ENCODE measurements at regions not wholly inside any gene's neighbourhood (a gene's known extent, or its start where the extent isn't known, plus 50 kb on each side); places are given as distances from the start of the nearest gene placed in this dataset.
"Not testable (repeated sequence)": the region's sequence is repeated elsewhere in the genome, so short reads cannot be mapped to it uniquely, and the experiment has no call there.

DNA sequence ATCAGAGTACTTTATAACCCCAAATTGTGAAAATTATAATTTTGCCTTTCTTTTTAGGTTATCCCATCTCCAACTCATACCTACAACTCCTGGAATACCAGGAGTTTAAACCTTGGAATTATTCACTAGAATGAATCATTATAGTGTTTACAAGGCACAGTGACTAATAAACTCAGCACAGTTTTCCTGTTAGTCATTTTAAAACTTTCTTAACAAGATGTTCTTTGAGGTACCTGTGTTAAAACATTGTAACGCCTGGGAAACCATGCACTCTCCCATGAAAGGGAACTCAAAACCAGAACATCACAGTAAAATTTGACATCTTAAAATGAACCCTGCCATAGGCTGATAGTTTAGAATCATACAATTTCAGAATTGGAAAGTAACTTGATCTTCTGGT, 132.4 kb upstream of the OSTN start:
- no peak for DNase-seq
- no peaks in the 10 kb centered on the region for H3K36me3 Mint-ChIP-seq (ENCODE audit: low read depth)
- no peaks in the 10 kb centered on the region for H3K9me3 Mint-ChIP-seq
- H3K4me3 Mint-ChIP-seq = no peak overlapping the region
- no peaks in the 10 kb centered on the region for H3K27me3 Mint-ChIP-seq
- intact Hi-C loops (cut with micrococcal nuclease) = no loop called here
- no peak overlapping the region for H3K27ac Mint-ChIP-seq
- no peaks in the 10 kb centered on the region for H3K4me1 Mint-ChIP-seq

DNA sequence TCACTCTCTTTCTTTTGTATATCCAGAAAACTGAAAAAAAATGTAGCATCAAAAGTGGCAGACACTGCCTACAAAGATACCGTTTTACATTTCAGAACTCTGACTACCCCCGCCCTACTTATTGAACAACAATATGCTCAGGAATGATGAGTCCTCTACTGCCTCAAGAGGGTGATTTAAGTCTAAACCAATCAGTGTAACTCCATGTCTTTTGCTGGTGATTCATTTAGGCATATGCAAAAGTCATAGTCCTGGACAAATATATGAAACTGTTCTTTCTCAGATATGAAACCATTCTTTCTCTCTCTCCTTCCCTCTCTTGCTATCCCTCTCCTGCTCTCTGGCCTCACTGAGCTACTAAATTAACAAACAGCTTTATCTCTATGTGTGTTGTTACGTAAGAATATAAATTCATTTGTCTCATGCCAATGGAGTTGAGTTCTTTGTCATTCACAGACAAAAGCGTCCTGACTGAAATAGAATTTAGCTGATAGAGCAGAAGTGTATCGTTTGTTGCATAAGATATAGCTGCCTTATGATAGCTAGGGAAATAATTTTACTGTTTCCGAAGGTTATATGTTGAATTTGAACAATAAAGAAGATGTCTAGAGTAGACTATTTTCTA, 133.7 kb upstream of the OSTN start:
- Mint-ChIP-seq H3K4me1 (no peaks in the 10 kb centered on the region), H3K36me3 (ENCODE audit: low read depth) (no peaks in the 10 kb centered on the region), H3K9me3 (no peaks in the 10 kb centered on the region), H3K27me3 (no peaks in the 10 kb centered on the region), H3K4me3 (no peak overlapping the region), H3K27ac (no peak overlapping the region)
- intact Hi-C loops (cut with micrococcal nuclease) = no loop called here
- DNase-seq = no peak

DNA sequence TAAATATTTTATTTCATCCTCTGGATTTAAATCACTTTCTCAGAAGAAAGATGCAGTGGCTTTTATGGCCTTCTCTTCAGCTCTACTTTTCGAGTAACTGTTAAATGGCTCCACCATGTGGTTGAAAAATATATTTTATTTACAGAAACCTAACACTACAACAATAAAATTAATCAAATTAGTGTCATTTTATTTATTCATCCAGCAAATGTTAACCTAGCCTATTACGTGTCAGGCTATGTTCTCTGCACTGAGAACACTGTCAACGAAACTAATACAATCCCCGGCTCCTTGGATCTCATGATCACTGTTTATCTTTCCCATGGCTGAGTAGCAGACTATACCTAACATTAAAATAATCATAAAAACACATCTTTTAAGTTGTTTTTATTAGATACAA, 148.0 kb upstream of the OSTN start:
- DNase-seq = no peak
- Mint-ChIP-seq H3K36me3 (ENCODE audit: low read depth) (no peaks in the 10 kb centered on the region), H3K9me3 (no peaks in the 10 kb centered on the region), H3K4me3 (no peak overlapping the region), H3K4me1 (no peaks in the 10 kb centered on the region), H3K27ac (no peak overlapping the region), H3K27me3 (no peaks in the 10 kb centered on the region)
- intact Hi-C loops (cut with micrococcal nuclease) = loop anchor here (1.0 to 2.0 kb wide), 2 partner anchors 167 to 1084 kb away; no protein-coding TSS in a partner anchor

DNA sequence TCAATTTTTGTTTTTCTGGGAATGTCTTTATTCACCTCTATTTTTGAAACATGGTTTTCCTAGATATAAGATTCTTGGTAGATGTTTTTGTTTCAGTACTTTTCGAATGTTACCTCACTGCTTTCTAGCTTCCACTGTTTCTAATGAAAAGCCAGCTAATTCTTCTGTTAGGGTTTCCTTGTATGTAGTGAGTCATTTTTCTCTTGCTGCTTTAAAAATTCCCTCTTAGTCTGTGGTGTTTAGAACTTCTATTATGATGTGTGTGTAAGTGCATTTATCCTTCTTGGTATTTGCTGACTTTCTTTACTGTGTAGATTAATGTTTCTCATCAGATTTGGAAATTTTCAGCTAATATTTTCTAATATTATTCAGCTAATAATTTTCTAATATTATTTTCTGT, 151.1 kb upstream of the OSTN start:
- no peak overlapping the region for H3K27ac Mint-ChIP-seq
- H3K4me1 Mint-ChIP-seq = no peaks in the 10 kb centered on the region
- intact Hi-C loops (cut with micrococcal nuclease) = no loop called here
- H3K27me3 Mint-ChIP-seq = no peaks in the 10 kb centered on the region
- no peak for DNase-seq
- H3K9me3 Mint-ChIP-seq = no peaks in the 10 kb centered on the region
- H3K4me3 Mint-ChIP-seq = no peak overlapping the region
- no peaks in the 10 kb centered on the region for H3K36me3 Mint-ChIP-seq (ENCODE audit: low read depth)

DNA sequence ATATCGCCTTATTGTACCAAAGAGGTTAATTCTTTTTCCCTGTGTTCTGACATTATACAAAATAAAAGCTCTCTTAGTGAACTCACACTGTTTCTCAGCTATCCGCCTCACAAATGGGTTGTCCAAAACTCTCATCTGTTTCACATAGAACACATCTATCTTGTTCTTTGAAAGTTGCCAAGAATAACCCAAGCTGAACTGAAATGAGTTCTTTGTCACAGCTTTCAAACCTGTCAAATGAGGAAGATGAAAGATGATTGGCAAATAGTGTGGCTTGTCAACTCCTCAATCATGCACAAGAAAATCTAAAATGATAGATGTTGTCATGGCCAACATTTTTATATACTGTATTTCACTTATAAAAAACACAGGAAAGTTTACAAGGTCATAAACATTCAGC, 168.1 kb upstream of the OSTN start:
- no peaks in the 10 kb centered on the region for H3K36me3 Mint-ChIP-seq (ENCODE audit: low read depth)
- no peaks in the 10 kb centered on the region for H3K27me3 Mint-ChIP-seq
- no peak for DNase-seq
- H3K4me1 Mint-ChIP-seq = no peaks in the 10 kb centered on the region
- intact Hi-C loops (cut with micrococcal nuclease) = no loop called here
- H3K4me3 Mint-ChIP-seq = no peak overlapping the region
- H3K9me3 Mint-ChIP-seq = no peaks in the 10 kb centered on the region
- no peak overlapping the region for H3K27ac Mint-ChIP-seq

DNA sequence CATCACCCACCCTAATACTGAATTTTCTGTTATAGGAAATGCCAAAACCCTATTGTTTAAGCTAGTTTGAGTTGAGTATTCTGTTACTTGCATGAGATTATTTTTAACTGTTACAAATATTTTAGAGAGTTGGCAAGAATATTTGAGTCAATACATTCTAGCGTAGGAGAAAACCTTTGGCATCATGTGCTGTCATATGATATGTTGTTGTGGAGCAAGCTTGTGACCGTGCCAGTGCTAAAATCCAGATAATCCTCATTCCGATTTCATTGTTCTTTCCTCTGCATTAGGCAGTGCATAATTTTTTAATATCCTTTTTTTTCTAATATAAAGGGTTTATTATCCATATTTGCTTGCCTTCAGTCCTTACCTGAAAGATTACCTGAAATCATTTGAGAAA, 168.0 kb upstream of the GMNC start:
- intact Hi-C loops (cut with micrococcal nuclease) = no loop called here
- Mint-ChIP-seq H3K27ac (no peak overlapping the region), H3K36me3 (ENCODE audit: low read depth) (no peaks in the 10 kb centered on the region), H3K4me3 (no peak overlapping the region), H3K27me3 (no peaks in the 10 kb centered on the region), H3K9me3 (no peaks in the 10 kb centered on the region), H3K4me1 (no peaks in the 10 kb centered on the region)
- DNase-seq = no peak

DNA sequence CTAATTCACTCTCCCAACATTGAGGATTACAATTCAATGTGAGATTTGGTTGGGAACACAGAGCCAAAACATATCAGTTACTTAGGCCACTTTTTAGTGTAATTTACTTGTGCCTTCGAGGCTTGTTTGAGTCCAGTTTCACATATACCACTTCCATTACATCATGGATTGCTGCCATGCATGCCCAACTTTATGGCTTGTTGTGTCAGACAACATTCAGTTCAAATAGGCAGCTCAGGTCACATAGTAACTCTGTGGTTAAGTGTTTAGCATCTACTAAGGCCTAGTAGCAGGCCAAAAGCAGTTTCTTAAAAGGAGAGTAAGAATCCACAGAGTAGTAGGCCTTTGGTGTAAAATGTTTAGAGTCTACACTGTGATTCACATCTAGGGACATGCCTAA, 164.3 kb upstream of the GMNC start:
- H3K27me3 Mint-ChIP-seq = no peaks in the 10 kb centered on the region
- DNase-seq = no peak
- H3K9me3 Mint-ChIP-seq = no peaks in the 10 kb centered on the region
- intact Hi-C loops (cut with micrococcal nuclease) = no loop called here
- H3K36me3 Mint-ChIP-seq (ENCODE audit: low read depth) = no peaks in the 10 kb centered on the region
- H3K4me3 Mint-ChIP-seq = no peak overlapping the region
- no peaks in the 10 kb centered on the region for H3K4me1 Mint-ChIP-seq
- H3K27ac Mint-ChIP-seq = no peak overlapping the region

DNA sequence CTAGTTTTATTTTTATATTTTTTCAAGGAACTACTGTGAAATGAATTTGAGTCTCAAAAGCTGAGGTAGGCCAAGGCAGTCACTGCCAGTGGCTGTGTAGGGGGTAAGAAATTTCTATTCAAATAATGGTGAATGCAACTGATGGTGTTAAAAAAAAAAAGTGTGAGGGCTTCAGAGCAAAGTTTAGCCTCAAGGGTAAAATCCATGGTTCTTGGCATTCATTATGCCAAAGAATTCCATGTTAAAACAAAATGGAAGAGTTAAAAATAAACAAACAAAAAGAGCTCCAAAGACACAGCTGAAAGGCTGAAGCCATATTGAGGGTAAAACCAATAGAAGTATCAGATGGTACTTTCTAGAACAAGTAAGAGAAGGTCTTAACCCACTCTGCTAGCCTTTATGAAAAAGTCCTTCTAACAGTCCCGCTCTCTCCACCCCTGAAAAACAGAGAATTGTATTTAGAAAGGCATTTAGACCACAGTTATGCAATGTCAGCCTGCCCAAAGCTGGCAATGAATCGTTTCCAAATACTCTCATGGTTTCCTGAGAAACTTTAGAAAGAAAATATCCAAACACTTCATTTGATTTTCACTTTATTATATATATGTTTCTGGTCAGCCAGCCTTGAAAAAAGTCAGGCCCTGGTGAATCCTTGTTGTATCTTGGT, 158.4 kb upstream of the GMNC start:
- intact Hi-C loops (cut with micrococcal nuclease) = no loop called here
- no peaks in the 10 kb centered on the region for H3K9me3 Mint-ChIP-seq
- no peaks in the 10 kb centered on the region for H3K36me3 Mint-ChIP-seq (ENCODE audit: low read depth)
- no peak overlapping the region for H3K4me3 Mint-ChIP-seq
- no peak for DNase-seq
- no peaks in the 10 kb centered on the region for H3K4me1 Mint-ChIP-seq
- H3K27ac Mint-ChIP-seq = no peak overlapping the region
- no peaks in the 10 kb centered on the region for H3K27me3 Mint-ChIP-seq

DNA sequence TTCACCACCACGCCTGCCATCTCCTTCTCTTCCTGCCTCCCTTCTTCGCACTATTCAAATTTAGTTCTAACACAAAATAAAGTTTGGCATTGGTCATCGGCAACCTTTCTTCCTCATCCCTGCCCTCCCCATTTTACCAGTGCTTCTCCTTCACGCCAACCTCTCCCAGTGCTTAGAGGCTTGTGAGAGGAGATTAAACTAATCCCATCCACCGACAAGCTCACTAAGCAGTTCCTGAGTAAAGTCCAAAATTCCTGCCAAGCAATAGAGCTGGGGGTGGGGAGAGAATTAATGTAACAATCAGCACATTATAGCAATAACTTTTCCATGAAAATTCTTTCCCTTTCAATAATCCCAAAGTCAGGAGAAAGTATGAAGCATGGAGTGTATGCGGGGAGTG, 157.4 kb upstream of the GMNC start:
- Mint-ChIP-seq H3K27ac (no peak overlapping the region), H3K4me1 (no peaks in the 10 kb centered on the region), H3K4me3 (no peak overlapping the region), H3K9me3 (no peaks in the 10 kb centered on the region), H3K27me3 (no peaks in the 10 kb centered on the region), H3K36me3 (ENCODE audit: low read depth) (no peaks in the 10 kb centered on the region)
- intact Hi-C loops (cut with micrococcal nuclease) = no loop called here
- no peak for DNase-seq

DNA sequence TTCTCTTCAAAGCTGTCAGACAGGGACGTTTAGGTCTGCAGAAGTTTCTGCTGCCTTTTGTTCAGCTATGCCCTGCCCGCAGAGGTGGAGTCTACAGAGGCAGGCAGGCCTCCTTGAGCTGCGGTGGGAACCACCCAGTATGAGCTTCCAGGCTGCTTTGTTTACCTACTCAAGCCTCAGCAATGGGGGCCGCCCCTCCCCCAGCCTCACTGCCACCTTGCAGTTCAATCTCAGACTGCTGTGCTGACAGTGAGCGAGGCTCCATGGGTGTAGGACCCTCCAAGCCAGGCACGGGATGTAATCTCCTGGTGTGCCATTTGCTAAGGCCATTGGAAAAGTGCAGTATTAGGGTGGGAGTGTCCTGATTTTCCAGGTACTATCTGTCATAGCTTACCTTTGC, 153.5 kb upstream of the GMNC start:
- H3K9me3 Mint-ChIP-seq; H3K27ac Mint-ChIP-seq; H3K4me3 Mint-ChIP-seq; DNase-seq; intact Hi-C loops (cut with micrococcal nuclease); H3K27me3 Mint-ChIP-seq; H3K4me1 Mint-ChIP-seq; H3K36me3 Mint-ChIP-seq (ENCODE audit: low read depth): not testable (repeated sequence)

DNA sequence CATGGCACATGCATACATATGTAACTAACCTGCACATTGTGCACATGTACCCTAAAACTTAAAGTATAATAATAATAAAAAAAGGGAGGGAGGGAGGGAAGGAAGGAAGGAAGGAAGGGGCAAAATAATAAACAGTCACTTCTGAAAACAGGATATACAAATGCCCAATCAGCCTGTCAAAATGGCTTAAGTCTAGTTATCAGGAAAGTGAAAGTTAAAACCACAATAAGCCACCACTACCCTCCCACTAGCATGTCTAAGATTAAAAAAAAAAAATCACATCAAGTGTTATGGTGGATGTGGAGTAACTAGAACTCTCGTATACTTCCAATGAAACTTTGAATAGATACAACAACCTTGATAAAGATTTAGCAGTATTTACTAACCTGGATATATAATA, 145.6 kb upstream of the GMNC start:
- H3K36me3 Mint-ChIP-seq (ENCODE audit: low read depth) = no peaks in the 10 kb centered on the region
- H3K4me3 Mint-ChIP-seq = no peak overlapping the region
- DNase-seq = no peak
- H3K27me3 Mint-ChIP-seq = no peaks in the 10 kb centered on the region
- intact Hi-C loops (cut with micrococcal nuclease) = no loop called here
- no peaks in the 10 kb centered on the region for H3K4me1 Mint-ChIP-seq
- H3K27ac Mint-ChIP-seq = no peak overlapping the region
- H3K9me3 Mint-ChIP-seq = peaks cover 3% of the 10 kb centered on the region

DNA sequence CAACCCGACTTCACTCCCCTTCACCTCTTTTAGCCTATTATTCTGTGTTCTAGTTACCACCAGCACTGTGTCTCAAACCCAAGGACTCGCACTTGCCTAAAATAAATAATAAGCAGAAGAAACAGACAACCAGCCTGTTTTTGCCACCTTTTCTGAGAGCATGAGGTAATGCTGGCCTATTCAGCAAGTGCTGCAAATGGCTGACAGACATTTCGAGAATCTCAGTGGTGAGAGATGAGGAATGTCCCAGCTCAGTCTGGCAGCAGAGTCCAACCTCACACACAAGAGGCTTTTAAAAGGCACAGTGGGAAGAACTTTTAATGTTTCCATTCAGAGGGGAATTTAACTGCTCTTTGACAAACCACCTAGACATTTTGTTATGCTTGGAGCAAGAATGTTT, 143.3 kb upstream of the GMNC start:
- Mint-ChIP-seq H3K27ac (no peak overlapping the region), H3K27me3 (no peaks in the 10 kb centered on the region), H3K9me3 (no peaks in the 10 kb centered on the region), H3K4me3 (no peak overlapping the region), H3K36me3 (ENCODE audit: low read depth) (no peaks in the 10 kb centered on the region), H3K4me1 (no peaks in the 10 kb centered on the region)
- intact Hi-C loops (cut with micrococcal nuclease) = no loop called here
- no peak for DNase-seq

DNA sequence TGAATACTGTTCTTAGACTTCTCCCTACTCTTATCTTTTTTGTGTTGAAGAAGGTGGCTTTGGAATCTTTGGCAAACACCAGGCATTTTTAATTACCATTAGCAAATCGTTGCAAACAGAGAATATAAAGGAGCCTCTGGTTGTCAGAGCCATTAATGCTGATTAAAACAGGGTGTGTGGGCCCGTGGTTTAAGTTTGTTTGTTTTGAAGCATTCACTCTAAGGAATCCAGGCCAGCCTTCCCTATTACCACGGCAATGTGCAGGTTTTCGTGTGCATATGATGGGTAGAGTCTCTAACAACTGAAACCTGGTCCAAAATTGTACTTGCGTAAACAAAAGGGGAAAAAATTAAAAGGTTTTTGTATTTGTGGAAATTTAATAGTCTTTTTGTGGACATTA, 141.2 kb upstream of the GMNC start:
- no peaks in the 10 kb centered on the region for H3K36me3 Mint-ChIP-seq (ENCODE audit: low read depth)
- intact Hi-C loops (cut with micrococcal nuclease) = no loop called here
- H3K27me3 Mint-ChIP-seq = no peaks in the 10 kb centered on the region
- H3K27ac Mint-ChIP-seq = no peak overlapping the region
- no peak for DNase-seq
- no peaks in the 10 kb centered on the region for H3K4me1 Mint-ChIP-seq
- no peak overlapping the region for H3K4me3 Mint-ChIP-seq
- H3K9me3 Mint-ChIP-seq = no peaks in the 10 kb centered on the region

DNA sequence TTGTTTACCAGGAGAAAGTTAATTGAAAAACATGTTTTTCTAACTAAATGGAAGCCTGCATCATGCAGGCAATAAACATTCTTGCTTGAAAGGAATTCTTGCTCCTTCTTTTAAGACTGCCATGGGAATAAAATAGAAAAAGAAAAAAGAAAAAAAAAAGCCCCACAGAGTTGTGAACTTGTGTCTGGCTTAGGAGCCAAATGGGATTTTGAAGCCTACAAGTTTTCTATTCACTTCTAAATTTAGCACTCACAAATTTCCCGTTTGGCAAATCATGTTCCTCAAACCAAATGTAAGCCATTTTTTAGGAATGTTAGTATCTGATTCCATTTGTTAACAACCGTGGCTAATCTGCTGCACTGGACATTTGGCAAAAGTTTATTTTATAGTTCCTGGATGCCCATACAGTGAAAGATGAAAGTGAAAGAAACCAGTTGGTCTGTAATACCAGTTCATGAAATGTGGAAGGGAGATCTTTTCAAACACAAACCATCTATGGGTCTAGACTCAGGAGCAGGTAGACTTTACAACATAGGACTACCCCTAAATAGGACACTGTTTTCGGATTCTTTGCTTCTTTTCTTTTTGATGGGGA, 133.8 kb upstream of the GMNC start:
- H3K36me3 Mint-ChIP-seq (ENCODE audit: low read depth) = no peaks in the 10 kb centered on the region
- H3K4me3 Mint-ChIP-seq = no peak overlapping the region
- intact Hi-C loops (cut with micrococcal nuclease) = no loop called here
- DNase-seq = no peak
- H3K4me1 Mint-ChIP-seq = no peaks in the 10 kb centered on the region
- no peak overlapping the region for H3K27ac Mint-ChIP-seq
- H3K9me3 Mint-ChIP-seq = no peaks in the 10 kb centered on the region
- no peaks in the 10 kb centered on the region for H3K27me3 Mint-ChIP-seq

DNA sequence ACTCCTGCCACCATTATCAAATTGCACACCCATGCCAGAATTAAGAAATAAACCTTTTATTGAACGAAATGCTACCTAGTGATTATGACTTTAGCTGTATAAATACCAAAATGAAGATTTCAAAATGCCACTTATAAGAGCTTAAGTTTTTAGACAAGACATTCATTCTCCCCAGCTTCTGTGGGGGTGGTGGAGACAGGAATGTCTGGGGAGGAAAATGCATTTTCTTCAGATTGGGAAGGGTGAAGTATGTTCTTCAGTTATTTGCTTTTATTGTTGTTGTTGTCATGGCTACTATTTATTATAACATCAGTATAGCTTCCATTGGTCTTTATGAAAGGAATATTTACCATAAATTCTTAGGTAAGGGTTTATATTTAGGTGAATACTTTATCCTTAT, 132.7 kb upstream of the GMNC start:
- Mint-ChIP-seq H3K4me3 (no peak overlapping the region), H3K9me3 (no peaks in the 10 kb centered on the region), H3K36me3 (ENCODE audit: low read depth) (no peaks in the 10 kb centered on the region), H3K27ac (no peak overlapping the region), H3K27me3 (no peaks in the 10 kb centered on the region), H3K4me1 (no peaks in the 10 kb centered on the region)
- intact Hi-C loops (cut with micrococcal nuclease) = no loop called here
- DNase-seq = no peak

All from activated CD4-positive, alpha-beta T cell treated with anti-CD3 and anti-CD28 coated beads, Interleukin-2, amount 10 ng/mL, durations not matched to agents 24 days and 14 days (primary cell).